GM21390 (cell line): ENCODE measurements at regions not wholly inside any gene's neighbourhood (a gene's known extent, or its start where the extent isn't known, plus 50 kb on each side); places are given as distances from the start of the nearest gene placed in this dataset.
"Not testable (repeated sequence)": the region's sequence is repeated elsewhere in the genome, so short reads cannot be mapped to it uniquely, and the experiment has no call there.

ENCODE experiments used
- ATAC-seq: cut with Tn5 transposase; IDR thresholded peaks from one replicate; pipeline ENCODE4 v1.9.1; 2021; ENCODE audit not compliant: unreplicated experiment

GRCh38 chr1:101532377-101532776 lies 295.6 kb downstream of the S1PR1 start:
- ATAC-seq, result no peak

GRCh38 chr1:101540161-101540560 lies 303.3 kb downstream of the S1PR1 start:
- ATAC-seq, result no peak

- ATAC-seq, result no peak
These were observed 310.1 kb downstream of the S1PR1 start for GRCh38 chr1:101546885-101547284.

GRCh38 chr1:101547357-101547756 lies 310.5 kb downstream of the S1PR1 start:
- no peak for ATAC-seq

- ATAC-seq, result no peak
These were observed 311.6 kb downstream of the S1PR1 start for GRCh38 chr1:101548376-101548775.

GRCh38 chr1:101550581-101550980 lies 313.8 kb downstream of the S1PR1 start:
- no peak for ATAC-seq

- no peak for ATAC-seq
These were observed 330.2 kb downstream of the S1PR1 start for GRCh38 chr1:101566883-101567538.

- peak; percentile 95 for ATAC-seq
These were observed 330.9 kb downstream of the S1PR1 start for GRCh38 chr1:101567582-101568189.

- no peak for ATAC-seq
These were observed 350.9 kb downstream of the S1PR1 start for GRCh38 chr1:101587741-101588140.

- ATAC-seq, result no peak
These were observed 351.9 kb downstream of the S1PR1 start for GRCh38 chr1:101588677-101589076.

GRCh38 chr1:101592845-101593244 lies 356.0 kb downstream of the S1PR1 start:
- no peak for ATAC-seq

- ATAC-seq, result no peak
These were observed 359.1 kb downstream of the S1PR1 start for GRCh38 chr1:101595881-101596374.

- ATAC-seq, result not testable (repeated sequence)
These were observed 363.8 kb downstream of the S1PR1 start for GRCh38 chr1:101600615-101601014.

GRCh38 chr1:101603726-101604125 lies 366.9 kb downstream of the S1PR1 start:
- no peak for ATAC-seq

- no peak for ATAC-seq
These were observed 369.1 kb downstream of the S1PR1 start for GRCh38 chr1:101605878-101606277.

- no peak for ATAC-seq
These were observed 376.7 kb downstream of the S1PR1 start for GRCh38 chr1:101613546-101613945.

GRCh38 chr1:101618900-101619299 lies 377.8 kb downstream of the OLFM3 start:
- ATAC-seq, result no peak

- ATAC-seq, result no peak
These were observed 364.0 kb downstream of the OLFM3 start for GRCh38 chr1:101632548-101633272.

- no peak for ATAC-seq
These were observed 350.9 kb downstream of the OLFM3 start for GRCh38 chr1:101645810-101646209.

GRCh38 chr1:101652484-101652883 lies 344.2 kb downstream of the OLFM3 start:
- no peak for ATAC-seq

GRCh38 chr1:101653482-101653946 lies 343.2 kb downstream of the OLFM3 start:
- no peak for ATAC-seq

GRCh38 chr1:101664726-101665125 lies 332.0 kb downstream of the OLFM3 start:
- ATAC-seq, result no peak
